ENCODE measurements at regions not wholly inside any gene's neighbourhood (a gene's known extent, or its start where the extent isn't known, plus 50 kb on each side); places are given as distances from the start of the nearest gene placed in this dataset.
A peak's percentile ranks its signal among the peaks of the same experiment; 100 is the strongest.

- Histone ChIP-seq H3K4me3 (replicated peaks in 1 of 4; ENCODE audit: control extremely low read depth in 1 of 4, insufficient read depth in 1 of 4, low read depth in 3 of 4, low read length in 4 of 4) (no peak overlapping the region), H3K27ac (ENCODE audit: insufficient read depth, low read length) (no peak overlapping the region), H3K36me3 (ENCODE audit: control insufficient read depth, insufficient read depth, low read length) (no peaks in the 10 kb centered on the region), H3K4me1 (ENCODE audit: control insufficient read depth, extremely low read depth, insufficient read depth, low read length) (no peaks in the 10 kb centered on the region), H3K79me2 (ENCODE audit: control insufficient read depth, insufficient read depth, low read length) (no peaks in the 10 kb centered on the region), H3K9me3 (ENCODE audit: control insufficient read depth, insufficient read depth, low read depth, low read length) (no peaks in the 10 kb centered on the region), H4K20me1 (ENCODE audit: control insufficient read depth, extremely low read depth, insufficient read depth, low read length) (no peaks in the 10 kb centered on the region), H2AFZ (ENCODE audit: low read length) (no peak overlapping the region), H3K27me3 (ENCODE audit: control insufficient read depth, insufficient read depth, low read length) (no peaks in the 10 kb centered on the region), H3K9ac (ENCODE audit: insufficient read depth, low read length) (no peak overlapping the region), H3K4me2 (ENCODE audit: extremely low read depth, insufficient read depth, low read length) (no peak overlapping the region)
- no peak for TF ChIP-seq CTCF (conservative IDR thresholded peaks at IDR 0.05 in 1 of 2, IDR thresholded peaks at IDR 0.05 in 1 of 2; ENCODE audit: low read depth in 1 of 2, low read length in 2 of 2)
- no peak for TF ChIP-seq EZH2 (IDR thresholded peaks at IDR 0.05; ENCODE audit: low read length, missing control alignments)
- DNase-seq (ENCODE audit: low read depth in 2 of 2): peak in 1 of 2 donors; percentile 2
Observed at GRCh38 chr4:27594922-27595321, 734.3 kb downstream of the STIM2 start.

- no peaks in the 10 kb centered on the region for H3K79me2 ChIP-seq (ENCODE audit: control insufficient read depth, insufficient read depth, low read length)
- H3K4me2 ChIP-seq (ENCODE audit: extremely low read depth, insufficient read depth, low read length): no peak overlapping the region
- H4K20me1 ChIP-seq (ENCODE audit: control insufficient read depth, extremely low read depth, insufficient read depth, low read length): no peaks in the 10 kb centered on the region
- no peaks in the 10 kb centered on the region for H3K27me3 ChIP-seq (ENCODE audit: control insufficient read depth, insufficient read depth, low read length)
- no peaks in the 10 kb centered on the region for H3K9me3 ChIP-seq (ENCODE audit: control insufficient read depth, insufficient read depth, low read depth, low read length)
- no peak overlapping the region for H3K9ac ChIP-seq (ENCODE audit: insufficient read depth, low read length)
- no peaks in the 10 kb centered on the region for H3K4me1 ChIP-seq (ENCODE audit: control insufficient read depth, extremely low read depth, insufficient read depth, low read length)
- no peak overlapping the region for H3K4me3 ChIP-seq (replicated peaks in 1 of 4; ENCODE audit: control extremely low read depth in 1 of 4, insufficient read depth in 1 of 4, low read depth in 3 of 4, low read length in 4 of 4)
- TF ChIP-seq CTCF (conservative IDR thresholded peaks at IDR 0.05 in 1 of 2, IDR thresholded peaks at IDR 0.05 in 1 of 2; ENCODE audit: low read depth in 1 of 2, low read length in 2 of 2) (no peak), EZH2 (IDR thresholded peaks at IDR 0.05; ENCODE audit: low read length, missing control alignments) (no peak)
- no peak for DNase-seq (ENCODE audit: low read depth in 2 of 2)
- no peaks in the 10 kb centered on the region for H3K36me3 ChIP-seq (ENCODE audit: control insufficient read depth, insufficient read depth, low read length)
- no peak overlapping the region for H2AFZ ChIP-seq (ENCODE audit: low read length)
- H3K27ac ChIP-seq (ENCODE audit: insufficient read depth, low read length): no peak overlapping the region
Observed at GRCh38 chr4:27595571-27596360, 735.1 kb downstream of the STIM2 start.

- no peaks in the 10 kb centered on the region for H3K4me1 ChIP-seq (ENCODE audit: control insufficient read depth, extremely low read depth, insufficient read depth, low read length)
- no peak for DNase-seq (ENCODE audit: low read depth in 2 of 2)
- TF ChIP-seq EZH2 (IDR thresholded peaks at IDR 0.05; ENCODE audit: low read length, missing control alignments): no peak
- no peak for TF ChIP-seq CTCF (conservative IDR thresholded peaks at IDR 0.05 in 1 of 2, IDR thresholded peaks at IDR 0.05 in 1 of 2; ENCODE audit: low read depth in 1 of 2, low read length in 2 of 2)
Observed at GRCh38 chr4:27602172-27602571, 741.5 kb downstream of the STIM2 start.

More at GRCh38 chr4:27602172-27602571, 741.5 kb downstream of the STIM2 start:
- no peak overlapping the region for H3K4me2 ChIP-seq (ENCODE audit: extremely low read depth, insufficient read depth, low read length)
- H2AFZ ChIP-seq (ENCODE audit: low read length): no peak overlapping the region
- no peaks in the 10 kb centered on the region for H3K27me3 ChIP-seq (ENCODE audit: control insufficient read depth, insufficient read depth, low read length)
- H3K9me3 ChIP-seq (ENCODE audit: control insufficient read depth, insufficient read depth, low read depth, low read length): no peaks in the 10 kb centered on the region
- H4K20me1 ChIP-seq (ENCODE audit: control insufficient read depth, extremely low read depth, insufficient read depth, low read length): no peaks in the 10 kb centered on the region
- no peaks in the 10 kb centered on the region for H3K79me2 ChIP-seq (ENCODE audit: control insufficient read depth, insufficient read depth, low read length)
- no peak overlapping the region for H3K4me3 ChIP-seq (replicated peaks in 1 of 4; ENCODE audit: control extremely low read depth in 1 of 4, insufficient read depth in 1 of 4, low read depth in 3 of 4, low read length in 4 of 4)
- no peak overlapping the region for H3K9ac ChIP-seq (ENCODE audit: insufficient read depth, low read length)
- no peak overlapping the region for H3K27ac ChIP-seq (ENCODE audit: insufficient read depth, low read length)
- no peaks in the 10 kb centered on the region for H3K36me3 ChIP-seq (ENCODE audit: control insufficient read depth, insufficient read depth, low read length)

Data from fibroblast of lung (primary cell).